ENCODE measurements at regions not wholly inside any gene's neighbourhood (a gene's known extent, or its start where the extent isn't known, plus 50 kb on each side); places are given as distances from the start of the nearest gene placed in this dataset.

GRCh38 chr10:37671802-37672201 lies 185.6 kb downstream of the ZNF248 start:
- TF ChIP-seq POLR2AphosphoS5 (IDR thresholded peaks at IDR 0.05; ENCODE audit: low read length) (no peak), MEF2A (IDR thresholded peaks at IDR 0.05; ENCODE audit: insufficient read depth, low read depth, low read length) (no peak), CTCF (IDR thresholded peaks at IDR 0.05 in 2 of 3, conservative IDR thresholded peaks at IDR 0.05 in 1 of 3; ENCODE audit: control insufficient read depth in 2 of 3, extremely low read depth in 1 of 3, insufficient read depth in 1 of 3, low read depth in 3 of 3, low read length in 3 of 3) (no peak)

All from GM12878 (cell line).